Transverse colon (tissue), 4 donors: ENCODE measurements at regions not wholly inside any gene's neighbourhood (a gene's known extent, or its start where the extent isn't known, plus 50 kb on each side); places are given as distances from the start of the nearest gene placed in this dataset.

ENCODE experiments used
- DNase-seq: peaks from one replicate; pipeline ENCODE4 v3.0.0-alpha.2; 2019
- H3K27ac ChIP-seq, 4 donors: fragments of 200-600 bp; sonication (generic); 2 replicates each; pipeline ENCODE4 v1.5.1; 2016 to 2018; ENCODE audit warnings: inconsistent platforms in 4 of 4
- H3K27me3 ChIP-seq: fragments of 200-600 bp; sonication (generic); 2 replicates; pipeline ENCODE4 v1.5.1; 2017; ENCODE audit warnings: inconsistent platforms
- H3K36me3 ChIP-seq, 4 donors: fragments of 200-600 bp; sonication (generic); 2 replicates each; pipeline ENCODE4 v1.5.1; 2017 to 2019; ENCODE audit warnings: inconsistent platforms in 4 of 4
- H3K4me1 ChIP-seq, 4 donors: fragments of 200-600 bp; sonication (generic); 2 replicates each; pipeline ENCODE4 v1.5.1; 2017 to 2020; ENCODE audit warnings: inconsistent platforms in 4 of 4
- H3K4me3 ChIP-seq, 4 donors: fragments of 200-600 bp; sonication (generic); 1 replicate in 1 of 4; 2 replicates in 3 of 4; pipeline versions ENCODE4 v1.5.1 to v1.6.1; 2017 to 2019; ENCODE audit warnings: inconsistent platforms in 4 of 4
- H3K9me3 ChIP-seq, 2 donors: fragments of 200-600 bp; sonication (generic); 2 replicates each; pipeline ENCODE4 v1.5.1; 2017 to 2019; ENCODE audit warnings: inconsistent platforms in 2 of 2
- EP300 ChIP-seq: sonication (generic); formaldehyde crosslinking; IDR thresholded peaks from one replicate; pipeline ENCODE4 v1.6.1; 2017; ENCODE audit warnings: antibody characterized with exemption, low read depth
- POLR2A ChIP-seq: fragments of 450-650 bp; IDR thresholded peaks from one replicate; pipeline ENCODE4 v1.6.1; 2016; ENCODE audit warnings: antibody characterized with exemption, mild to moderate bottlenecking, moderate library complexity
- POLR2AphosphoS5 ChIP-seq, 3 donors: sonication (generic); formaldehyde crosslinking; IDR thresholded peaks; one replicate each; pipeline ENCODE4 v1.6.1; 2016; ENCODE audit warnings: antibody characterized with exemption in 3 of 3
- WGBS, 2 donors: methylation state at CpG; one replicate each; pipeline ENCODE4 v1.1.5; 2018; ENCODE audit warnings: low coverage in 1 of 2; 5-methylcytosine and 5-hydroxymethylcytosine counted together
- in situ Hi-C, 4 donors: fragments of 200-750 bp; cut with MboI; loops; one replicate each; pipeline versions ENCODE4 v1.15.0 to v1.15.1; 2017; ENCODE audit warnings: low sequenced_read_pairs in 3 of 4, low pct_ligation_motif_present in 1 of 4, low pct_unique_long_range_greater_than_20kb in 1 of 4
- intact Hi-C: fragments of 100-400 bp; cut with DNase I; formaldehyde crosslinking; loops from one replicate; pipeline ENCODE4 v1.15.1; 2023; ENCODE audit warnings: low total_unique reads
- TF ChIP-seq, protein P1 (sequence below), 5 experiments: fragments of 200-600 bp in 3 of 5; fragments of 450-650 bp in 2 of 5; sonication (generic) in 3 of 5; IDR thresholded peaks; 1 replicate in 2 of 5; 2 replicates in 3 of 5; pipeline ENCODE4 v1.5.1; 2016 to 2017; ENCODE audit warnings: antibody characterized with exemption in 5 of 5, inconsistent platforms in 3 of 5, mild to moderate bottlenecking in 2 of 5, moderate library complexity in 1 of 5

DNA sequence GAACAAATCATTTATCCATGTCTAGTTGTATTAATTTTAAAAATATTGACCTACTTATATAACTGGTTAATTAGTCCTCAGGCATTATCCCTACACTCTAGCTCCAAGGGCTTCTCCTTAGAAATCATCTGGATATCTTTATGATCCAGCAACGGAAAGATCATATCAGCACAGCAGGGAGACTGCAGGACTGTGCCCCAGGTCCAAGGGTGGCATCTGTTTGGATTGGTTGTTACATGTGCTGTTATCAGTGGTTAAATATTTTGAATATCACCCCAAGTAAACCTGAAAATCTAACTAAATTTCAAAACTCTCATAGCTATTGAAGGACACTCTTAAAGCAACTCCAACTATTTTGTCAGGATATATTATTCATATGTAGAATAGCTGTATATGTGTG lies 556.2 kb upstream of the ZEB2 start:
- H3K27me3 ChIP-seq, result no peaks in the 10 kb centered on the region
- TF ChIP-seq POLR2A, result no peak
- no peak for TF ChIP-seq POLR2AphosphoS5 (IDR thresholded peaks at IDR 0.05)
- TF ChIP-seq, protein P1, sequence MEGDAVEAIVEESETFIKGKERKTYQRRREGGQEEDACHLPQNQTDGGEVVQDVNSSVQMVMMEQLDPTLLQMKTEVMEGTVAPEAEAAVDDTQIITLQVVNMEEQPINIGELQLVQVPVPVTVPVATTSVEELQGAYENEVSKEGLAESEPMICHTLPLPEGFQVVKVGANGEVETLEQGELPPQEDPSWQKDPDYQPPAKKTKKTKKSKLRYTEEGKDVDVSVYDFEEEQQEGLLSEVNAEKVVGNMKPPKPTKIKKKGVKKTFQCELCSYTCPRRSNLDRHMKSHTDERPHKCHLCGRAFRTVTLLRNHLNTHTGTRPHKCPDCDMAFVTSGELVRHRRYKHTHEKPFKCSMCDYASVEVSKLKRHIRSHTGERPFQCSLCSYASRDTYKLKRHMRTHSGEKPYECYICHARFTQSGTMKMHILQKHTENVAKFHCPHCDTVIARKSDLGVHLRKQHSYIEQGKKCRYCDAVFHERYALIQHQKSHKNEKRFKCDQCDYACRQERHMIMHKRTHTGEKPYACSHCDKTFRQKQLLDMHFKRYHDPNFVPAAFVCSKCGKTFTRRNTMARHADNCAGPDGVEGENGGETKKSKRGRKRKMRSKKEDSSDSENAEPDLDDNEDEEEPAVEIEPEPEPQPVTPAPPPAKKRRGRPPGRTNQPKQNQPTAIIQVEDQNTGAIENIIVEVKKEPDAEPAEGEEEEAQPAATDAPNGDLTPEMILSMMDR (IDR thresholded peaks at IDR 0.05), result no peak
- TF ChIP-seq EP300, result no peak
- DNase-seq, result no peak
- H3K4me1 ChIP-seq, result no peaks in the 10 kb centered on the region
- H3K27ac ChIP-seq, result no peak overlapping the region
- in situ Hi-C loops (no loop called here), intact Hi-C loops (no loop called here)
- no peak overlapping the region for H3K4me3 ChIP-seq
- no peaks in the 10 kb centered on the region for H3K36me3 ChIP-seq
- WGBS, 2 donors, result 53 to 56% methylated on average over 1 of the region's 1 CpG
- no peaks in the 10 kb centered on the region for H3K9me3 ChIP-seq

DNA sequence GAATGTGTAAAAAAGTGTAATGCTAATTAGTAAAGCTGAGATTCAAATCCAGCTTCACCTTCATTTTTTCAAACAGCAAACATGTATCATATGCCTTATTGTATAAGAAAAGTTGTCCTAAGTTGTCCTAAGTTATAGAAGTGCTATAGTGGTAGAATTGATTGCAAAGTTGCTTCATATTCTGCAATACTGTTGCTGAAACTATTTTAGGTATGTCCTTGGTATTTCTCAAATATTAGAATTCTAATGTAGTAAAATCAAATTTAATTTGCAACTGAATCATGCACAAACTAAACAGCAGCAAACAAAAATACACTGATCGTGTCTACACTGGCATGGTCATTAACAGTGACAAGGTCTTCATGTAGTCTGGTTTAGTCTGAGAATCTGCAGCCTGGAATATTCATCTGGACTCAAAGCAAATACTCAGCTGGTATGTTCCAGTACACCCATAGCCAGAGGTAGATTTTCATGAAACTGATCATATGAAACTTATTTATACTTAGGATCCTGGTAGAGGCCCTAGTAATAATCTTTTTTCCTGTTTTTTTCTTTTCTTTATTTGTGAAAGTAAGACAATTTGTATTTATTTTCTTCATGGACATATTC lies 555.6 kb upstream of the ZEB2 start:
- no peak for DNase-seq
- TF ChIP-seq EP300 (no peak), POLR2AphosphoS5 (IDR thresholded peaks at IDR 0.05) (no peak), POLR2A (no peak)
- TF ChIP-seq, protein P1 (IDR thresholded peaks at IDR 0.05), result no peak
- Histone ChIP-seq H3K27me3 (no peaks in the 10 kb centered on the region), H3K36me3 (no peaks in the 10 kb centered on the region), H3K4me3 (no peak overlapping the region), H3K9me3 (no peaks in the 10 kb centered on the region), H3K4me1 (no peaks in the 10 kb centered on the region), H3K27ac (no peak overlapping the region)
- 66 to 100% methylated on average over 1 of the region's 1 CpG for WGBS, 2 donors
- in situ Hi-C loops, result no loop called here
- intact Hi-C loops, result no loop called here

DNA sequence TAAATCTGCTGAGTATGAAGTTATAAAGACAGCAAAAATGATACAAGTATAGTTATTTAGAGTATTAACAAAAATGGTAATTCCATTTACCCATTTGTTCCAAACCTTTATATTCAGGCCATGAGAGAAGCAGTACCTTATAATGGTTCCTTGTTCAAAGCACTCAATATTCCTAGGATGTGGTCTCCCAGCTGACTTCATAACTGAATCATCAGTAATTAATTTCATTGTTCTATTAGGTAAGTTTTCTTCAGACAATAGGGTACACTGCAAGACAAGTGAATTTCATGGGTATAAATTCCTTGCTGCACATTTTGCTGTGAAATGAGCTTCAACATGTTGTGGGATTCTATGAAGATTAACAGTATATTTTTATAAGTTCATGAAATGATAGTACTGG lies 550.8 kb upstream of the ZEB2 start:
- in situ Hi-C loops, result no loop called here
- H3K9me3 ChIP-seq, result no peaks in the 10 kb centered on the region
- no peaks in the 10 kb centered on the region for H3K27me3 ChIP-seq
- no peaks in the 10 kb centered on the region for H3K36me3 ChIP-seq
- peaks cover 0 to 5% (median 0%) of the 10 kb centered on the region in 4 donors for H3K4me1 ChIP-seq
- TF ChIP-seq POLR2AphosphoS5 (IDR thresholded peaks at IDR 0.05) (no peak), EP300 (no peak), POLR2A (no peak)
- TF ChIP-seq, protein P1 (IDR thresholded peaks at IDR 0.05), result no peak
- intact Hi-C loops, result no loop called here
- DNase-seq, result no peak
- H3K4me3 ChIP-seq, result no peak overlapping the region
- no peak overlapping the region for H3K27ac ChIP-seq

DNA sequence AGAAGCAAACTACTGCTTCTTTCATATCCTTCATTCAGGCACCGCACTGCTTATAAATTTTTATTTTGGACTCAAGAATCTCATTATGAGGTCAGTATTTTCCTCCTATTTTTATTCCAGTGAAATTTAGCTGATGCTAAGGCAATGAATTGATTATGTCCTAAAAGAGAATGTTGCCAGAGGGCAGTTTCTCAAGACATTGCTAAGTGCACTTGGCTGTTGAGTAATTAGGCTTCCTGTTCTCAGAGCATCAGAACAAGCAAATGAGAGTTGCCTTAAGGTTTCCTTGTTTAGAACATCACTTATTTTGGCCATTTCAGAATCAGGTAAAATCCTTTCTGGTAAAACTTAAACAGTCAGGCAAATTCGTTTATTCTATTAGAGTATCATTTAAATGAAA lies 548.6 kb upstream of the ZEB2 start:
- Histone ChIP-seq H3K4me3 (no peak overlapping the region), H3K27me3 (no peaks in the 10 kb centered on the region), H3K9me3 (no peaks in the 10 kb centered on the region), H3K36me3 (no peaks in the 10 kb centered on the region), H3K4me1 (peaks cover 0 to 5% (median 0%) of the 10 kb centered on the region in 4 donors), H3K27ac (no peak overlapping the region)
- in situ Hi-C loops, result no loop called here
- intact Hi-C loops, result no loop called here
- WGBS, 2 donors, result 61 to 76% methylated on average over 2 of the region's 2 CpGs
- DNase-seq, result no peak
- TF ChIP-seq, protein P1 (IDR thresholded peaks at IDR 0.05), result no peak
